Gastrocnemius medialis (tissue), 4 donors: ENCODE measurements at regions not wholly inside any gene's neighbourhood (a gene's known extent, or its start where the extent isn't known, plus 50 kb on each side); places are given as distances from the start of the nearest gene placed in this dataset.

Experiments
- POLR2A ChIP-seq, 2 donors: fragments of 450-650 bp; IDR thresholded peaks; one replicate each; pipeline ENCODE4 v1.6.1; 2017; ENCODE audit warnings: antibody characterized with exemption in 2 of 2, mild to moderate bottlenecking in 2 of 2, moderate library complexity in 2 of 2
- TF ChIP-seq, protein P1 (sequence below), 5 experiments: fragments of 450-650 bp in 3 of 5; fragments of 200-600 bp in 2 of 5; sonication (generic) in 2 of 5; IDR thresholded peaks in 4 of 5; conservative IDR thresholded peaks in 1 of 5; 1 replicate in 4 of 5; 2 replicates in 1 of 5; pipeline ENCODE4 v1.5.1; 2016 to 2019; ENCODE audit warnings: antibody characterized with exemption in 5 of 5, mild to moderate bottlenecking in 3 of 5, moderate library complexity in 3 of 5

DNA sequence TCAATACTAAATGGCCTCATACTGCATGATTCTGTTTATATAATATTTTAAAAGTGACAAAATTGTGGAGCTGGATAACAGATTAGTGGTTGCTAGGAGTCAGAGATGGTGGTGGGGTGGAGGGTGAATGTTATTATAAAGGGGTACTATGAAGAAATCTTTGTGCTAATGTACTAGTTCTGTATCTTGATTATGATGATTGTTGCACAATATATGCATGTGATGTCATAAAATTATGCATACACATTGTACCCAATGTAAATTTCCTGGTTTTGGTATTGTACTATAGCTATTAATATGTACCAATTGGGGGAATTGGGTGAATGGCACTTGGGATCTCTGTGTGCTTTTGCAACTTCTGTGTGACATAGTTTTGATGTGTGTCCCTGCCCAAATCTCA lies 112.2 kb downstream of the TMEM26 start:
- TF ChIP-seq, protein P1, sequence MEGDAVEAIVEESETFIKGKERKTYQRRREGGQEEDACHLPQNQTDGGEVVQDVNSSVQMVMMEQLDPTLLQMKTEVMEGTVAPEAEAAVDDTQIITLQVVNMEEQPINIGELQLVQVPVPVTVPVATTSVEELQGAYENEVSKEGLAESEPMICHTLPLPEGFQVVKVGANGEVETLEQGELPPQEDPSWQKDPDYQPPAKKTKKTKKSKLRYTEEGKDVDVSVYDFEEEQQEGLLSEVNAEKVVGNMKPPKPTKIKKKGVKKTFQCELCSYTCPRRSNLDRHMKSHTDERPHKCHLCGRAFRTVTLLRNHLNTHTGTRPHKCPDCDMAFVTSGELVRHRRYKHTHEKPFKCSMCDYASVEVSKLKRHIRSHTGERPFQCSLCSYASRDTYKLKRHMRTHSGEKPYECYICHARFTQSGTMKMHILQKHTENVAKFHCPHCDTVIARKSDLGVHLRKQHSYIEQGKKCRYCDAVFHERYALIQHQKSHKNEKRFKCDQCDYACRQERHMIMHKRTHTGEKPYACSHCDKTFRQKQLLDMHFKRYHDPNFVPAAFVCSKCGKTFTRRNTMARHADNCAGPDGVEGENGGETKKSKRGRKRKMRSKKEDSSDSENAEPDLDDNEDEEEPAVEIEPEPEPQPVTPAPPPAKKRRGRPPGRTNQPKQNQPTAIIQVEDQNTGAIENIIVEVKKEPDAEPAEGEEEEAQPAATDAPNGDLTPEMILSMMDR (IDR thresholded peaks at IDR 0.05 in 4 of 5, conservative IDR thresholded peaks at IDR 0.05 in 1 of 5), result no peak
- no peak for TF ChIP-seq POLR2A (IDR thresholded peaks at IDR 0.05)
